SIG-M5 treated with dmso at 0.1 percent for 504 hours (cell line): ENCODE measurements at regions not wholly inside any gene's neighbourhood (a gene's known extent, or its start where the extent isn't known, plus 50 kb on each side); places are given as distances from the start of the nearest gene placed in this dataset.

Source experiments
- DNase-seq: peaks from one replicate; lab custom pipeline; 2025; ENCODE audit not compliant: unreplicated experiment; lab: John Stamatoyannopoulos, UW

GRCh38 chr12:67453191-67453590 is 184.0 kb downstream of the CAND1 start:
- DNase-seq = no peak

GRCh38 chr12:67455236-67455635 is 186.1 kb downstream of the CAND1 start:
- no peak for DNase-seq

- no peak for DNase-seq
Observed at GRCh38 chr12:67456431-67456901, 187.3 kb downstream of the CAND1 start.

DNA sequence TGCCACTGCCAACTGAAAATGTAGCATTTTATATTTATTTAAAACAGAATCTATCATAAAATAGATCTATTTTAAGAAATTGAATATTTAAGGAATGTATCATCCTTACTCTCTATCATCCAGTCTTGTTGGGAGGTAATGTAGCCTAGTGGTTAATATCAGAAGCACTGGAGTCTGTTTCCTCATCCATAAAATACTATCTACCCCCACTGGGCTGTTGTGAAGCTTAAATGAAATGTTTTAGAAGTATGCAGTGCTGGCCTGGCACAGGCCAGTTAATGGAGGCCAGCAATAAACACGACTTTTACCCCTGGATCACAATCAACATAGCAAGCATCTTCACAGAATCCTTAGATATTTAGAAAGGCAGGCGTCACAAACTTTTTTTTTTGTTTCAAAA is 188.0 kb downstream of the CAND1 start:
- DNase-seq = no peak

DNA sequence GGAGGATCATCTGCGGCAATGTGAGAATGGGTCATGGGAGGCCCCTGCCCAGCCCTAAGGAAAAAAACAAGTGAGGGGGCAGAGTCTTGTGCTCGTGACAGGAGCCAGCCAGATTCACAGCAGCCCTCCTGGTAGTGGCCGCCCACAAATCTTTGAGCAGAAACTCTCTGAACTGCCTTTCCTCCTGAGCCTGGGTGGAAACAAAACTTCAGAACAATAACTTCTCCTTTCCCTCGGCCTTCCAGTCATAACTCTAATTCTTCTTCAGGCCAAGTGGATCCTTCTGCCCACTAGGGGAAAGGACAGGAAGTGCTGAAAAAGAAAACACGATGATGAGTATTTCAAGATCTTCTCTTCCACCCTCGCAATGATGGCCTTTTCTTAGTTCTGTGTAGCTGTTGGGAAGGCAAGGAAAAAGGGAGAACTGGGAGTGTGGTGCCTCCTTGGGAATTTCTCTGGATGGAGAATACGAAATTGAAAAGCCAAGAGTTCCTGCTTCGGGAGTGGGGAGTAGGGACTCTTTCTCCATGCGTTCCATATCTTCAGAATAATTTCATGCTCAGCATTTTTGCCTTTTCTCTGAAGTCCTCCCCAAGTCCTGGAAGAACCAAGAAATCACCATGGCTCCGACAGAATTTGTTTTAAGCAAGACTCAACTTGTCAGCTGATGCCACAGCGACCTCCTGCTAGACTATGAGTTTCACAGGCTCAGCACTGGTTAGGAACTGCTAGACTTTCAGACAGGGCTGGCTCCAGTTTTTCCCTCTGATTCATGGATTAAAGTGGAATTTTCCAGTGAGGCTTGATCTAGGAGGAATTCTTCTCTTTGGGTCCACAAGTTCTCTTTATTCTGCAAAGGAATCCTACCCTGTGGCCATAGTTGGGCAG is 188.9 kb downstream of the CAND1 start:
- DNase-seq = peak; percentile 49

DNA sequence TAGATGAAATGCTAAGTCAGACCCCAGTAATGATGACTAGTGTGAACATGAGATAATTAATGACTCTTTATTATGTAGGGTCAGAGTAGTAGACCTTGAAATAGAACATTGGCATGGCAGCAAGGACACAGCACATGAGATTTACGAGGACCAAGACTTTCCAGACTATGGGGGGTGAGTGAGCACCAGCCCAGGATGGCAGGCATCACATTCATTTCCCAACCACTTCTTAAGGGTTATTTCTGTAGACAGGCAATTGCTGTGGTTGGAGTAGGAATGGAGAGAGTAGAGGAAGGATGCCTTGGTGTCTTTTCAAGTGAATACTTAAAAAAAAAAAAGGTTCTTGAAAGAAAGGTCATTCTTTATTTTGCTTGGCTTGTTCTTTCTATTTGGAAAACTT is 189.4 kb upstream of the DYRK2 start:
- DNase-seq = no peak

DNA sequence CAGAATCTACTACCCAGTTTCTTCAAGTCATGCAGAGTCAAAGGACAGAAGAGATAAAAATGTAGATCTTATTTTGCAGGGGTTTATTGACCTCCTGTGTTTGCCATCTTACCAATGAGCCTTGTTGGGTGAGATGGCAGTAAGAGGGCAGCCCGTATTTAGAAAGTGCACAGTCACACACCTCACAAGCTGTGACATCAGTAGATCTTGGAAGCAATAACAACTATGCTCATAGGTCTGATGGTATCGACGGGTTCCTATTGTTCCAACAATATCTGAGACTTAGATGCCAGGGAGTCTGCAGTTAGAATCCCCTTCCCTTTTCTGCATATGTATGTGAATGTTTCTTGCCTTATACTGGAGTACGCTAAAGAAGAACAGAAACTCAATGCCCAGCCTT is 189.0 kb upstream of the DYRK2 start:
- no peak for DNase-seq

DNA sequence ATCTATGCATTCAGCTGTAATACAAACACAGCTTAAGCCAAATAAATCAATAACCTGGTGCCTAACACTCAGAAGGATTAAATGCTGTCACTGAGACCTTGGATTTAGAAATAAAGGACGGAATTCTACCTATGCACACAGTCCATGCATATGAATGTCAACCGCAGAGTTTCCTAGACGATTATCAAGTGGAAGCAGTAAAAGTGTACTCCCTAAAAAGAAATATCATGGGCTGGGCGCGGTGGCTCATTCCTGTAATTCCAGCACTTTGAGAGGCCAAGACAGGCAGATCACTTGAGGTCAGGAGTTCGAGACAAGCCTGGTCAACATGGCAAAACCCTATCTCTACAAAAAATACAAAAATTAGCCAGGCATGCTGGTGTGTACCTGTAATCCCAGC is 188.2 kb upstream of the DYRK2 start:
- DNase-seq = no peak

DNA sequence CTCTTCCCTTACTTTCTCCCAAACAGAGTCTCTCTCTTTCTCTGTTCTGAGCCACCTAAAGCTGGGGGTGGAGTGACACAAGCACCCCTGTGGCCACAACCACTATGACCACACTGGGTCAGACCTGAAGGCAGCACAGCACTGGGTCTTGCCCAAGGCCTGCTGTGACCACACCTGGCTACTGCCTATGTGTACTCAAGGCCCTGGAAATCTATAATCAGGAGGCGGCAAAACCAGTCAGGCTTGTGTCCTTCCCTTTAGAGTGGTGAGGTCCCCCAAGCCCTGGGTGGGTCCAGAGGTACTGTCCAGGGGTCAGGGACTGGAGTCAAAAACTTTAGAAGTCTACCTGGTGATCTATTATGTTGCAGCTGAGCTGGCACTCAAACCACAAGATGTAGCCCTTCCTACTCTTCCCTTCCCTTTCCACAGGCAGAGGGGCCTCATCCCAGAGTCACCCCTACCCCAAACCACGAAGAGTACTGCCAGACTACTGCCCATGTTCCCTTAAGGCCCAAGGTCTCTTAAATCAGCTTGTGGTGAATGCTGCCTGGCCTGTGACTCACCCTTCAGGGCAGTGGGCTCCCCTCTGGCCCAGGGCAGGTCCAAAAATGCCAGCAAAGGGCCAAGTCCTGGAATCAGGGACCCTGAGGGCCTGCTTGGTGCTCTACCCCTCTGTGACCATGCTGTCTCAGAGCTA is 179.8 kb upstream of the DYRK2 start:
- no peak for DNase-seq

GRCh38 chr12:67469666-67470065 is 178.9 kb upstream of the DYRK2 start:
- no peak for DNase-seq

GRCh38 chr12:67471810-67472209 is 176.7 kb upstream of the DYRK2 start:
- DNase-seq = no peak

- DNase-seq = no peak
Observed at GRCh38 chr12:67472539-67472938, 176.0 kb upstream of the DYRK2 start.

DNA sequence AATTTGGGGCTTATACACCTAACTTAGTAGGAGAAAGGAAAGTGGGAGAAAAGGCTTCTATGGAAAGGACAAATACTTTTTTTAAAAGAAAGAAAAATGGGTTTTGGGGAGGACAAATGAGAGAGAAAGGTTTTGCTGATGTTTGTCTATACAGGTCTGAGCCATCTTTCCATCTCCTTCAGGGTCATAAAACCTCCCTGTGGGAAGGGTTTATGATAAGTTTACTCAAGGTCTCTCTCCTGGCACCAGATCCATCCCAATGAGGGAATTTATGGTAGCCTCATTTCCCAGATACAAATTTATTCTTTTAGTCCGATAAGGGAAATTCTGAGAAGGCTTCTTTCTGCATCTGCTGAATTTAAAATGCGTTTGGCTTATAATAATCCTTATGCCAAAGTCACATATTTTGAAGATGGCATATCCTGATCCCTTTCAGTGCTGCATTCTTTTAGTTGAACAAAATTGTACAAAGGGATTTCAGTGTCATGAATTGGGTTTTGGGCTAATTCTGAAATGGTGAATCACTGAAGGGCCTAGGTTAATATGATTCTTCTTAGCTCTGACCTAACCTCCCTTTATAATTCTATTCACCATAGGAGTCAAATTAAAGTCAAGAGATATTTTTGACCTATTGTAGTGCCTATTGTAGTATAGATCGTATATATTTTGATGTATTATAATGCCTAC is 173.5 kb upstream of the DYRK2 start:
- DNase-seq = no peak

DNA sequence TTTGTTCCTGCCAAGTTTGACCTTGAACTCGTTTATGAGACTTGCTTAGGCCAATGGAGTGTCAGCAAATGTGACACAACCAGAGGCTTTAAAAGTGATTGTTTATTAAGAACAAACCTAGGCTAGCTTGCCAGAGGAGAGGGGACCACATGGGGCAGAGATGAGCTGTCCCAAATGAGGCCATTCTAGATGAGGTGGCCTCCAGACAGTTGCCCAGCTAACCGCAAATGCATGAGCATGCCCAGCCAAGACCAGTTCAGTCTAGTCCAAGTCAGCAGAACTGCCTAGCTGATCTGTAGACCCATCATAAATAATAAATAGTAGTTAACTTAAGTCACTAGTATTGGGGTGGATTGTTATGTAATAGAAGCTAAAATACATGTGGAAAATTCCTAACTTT is 172.8 kb upstream of the DYRK2 start:
- no peak for DNase-seq

DNA sequence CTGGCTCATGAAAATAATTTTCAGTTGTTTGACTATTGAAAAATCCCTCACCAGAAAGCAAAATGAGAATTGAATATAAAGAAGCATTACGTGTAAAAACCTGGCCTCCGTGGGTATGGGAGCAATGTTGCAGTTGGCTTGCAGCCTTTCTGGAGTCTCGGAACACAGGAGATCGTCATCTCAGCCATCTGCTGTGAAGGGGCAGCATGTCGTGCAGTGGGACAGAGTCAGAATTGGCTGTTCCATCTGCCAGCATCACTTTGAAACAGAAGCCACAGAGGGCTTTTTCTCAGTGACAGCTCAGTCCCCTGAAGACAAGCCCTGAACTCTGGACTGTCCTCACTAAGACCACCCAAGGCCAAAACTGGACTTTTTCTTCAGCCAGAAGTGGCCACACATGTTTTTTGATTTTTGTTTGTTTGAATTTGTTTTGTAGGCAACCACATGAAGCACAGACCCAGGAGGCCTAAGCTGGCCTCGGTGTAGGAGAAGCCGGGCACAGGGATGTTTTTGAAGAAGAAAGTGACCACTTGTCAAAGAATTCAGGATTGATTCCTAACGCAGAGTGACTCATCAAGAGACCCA is 170.8 kb upstream of the DYRK2 start:
- no peak for DNase-seq

DNA sequence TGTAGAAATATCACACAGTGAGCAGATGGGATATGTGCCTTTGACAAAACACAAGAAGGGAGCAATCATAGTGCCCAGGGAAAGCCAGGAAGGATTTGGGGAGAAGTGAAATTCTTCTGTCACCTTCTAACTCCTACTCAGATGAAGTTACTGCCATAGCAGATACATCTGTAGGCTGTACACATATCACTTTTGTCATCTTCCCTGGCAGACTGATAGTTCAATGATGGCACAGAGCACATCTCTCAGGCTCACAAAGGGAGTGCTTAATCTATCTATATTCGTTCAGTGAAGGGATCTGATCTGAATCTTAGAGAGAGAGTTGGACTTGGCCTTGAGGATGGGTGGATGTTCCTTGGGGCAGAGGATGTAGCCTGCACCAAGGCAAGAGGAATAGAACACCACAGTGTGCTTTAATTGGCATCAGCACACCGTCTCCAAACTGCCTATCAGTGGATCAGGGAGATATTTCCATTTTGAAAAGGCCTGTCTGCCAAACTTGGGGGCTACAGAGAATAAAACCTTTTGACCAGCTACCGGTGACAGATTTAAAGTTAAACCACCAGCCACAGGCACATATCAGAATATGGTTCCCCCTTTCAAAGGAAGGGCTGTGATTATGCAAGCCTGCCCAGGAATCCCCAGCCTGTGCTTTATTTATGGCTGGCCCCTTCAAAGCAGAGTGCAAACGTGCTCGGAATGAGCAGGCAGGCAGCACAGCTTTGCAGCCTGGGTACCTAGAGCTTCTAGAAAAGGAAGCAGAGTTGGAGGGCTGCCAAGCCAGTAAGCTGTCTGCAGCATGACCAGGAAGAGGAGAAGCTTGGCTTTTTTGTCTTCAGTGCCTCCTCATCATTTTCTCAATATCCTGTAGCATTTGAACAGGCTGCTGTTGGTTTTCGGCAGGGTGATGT is 165.5 kb upstream of the DYRK2 start:
- peak; percentile 43 for DNase-seq

DNA sequence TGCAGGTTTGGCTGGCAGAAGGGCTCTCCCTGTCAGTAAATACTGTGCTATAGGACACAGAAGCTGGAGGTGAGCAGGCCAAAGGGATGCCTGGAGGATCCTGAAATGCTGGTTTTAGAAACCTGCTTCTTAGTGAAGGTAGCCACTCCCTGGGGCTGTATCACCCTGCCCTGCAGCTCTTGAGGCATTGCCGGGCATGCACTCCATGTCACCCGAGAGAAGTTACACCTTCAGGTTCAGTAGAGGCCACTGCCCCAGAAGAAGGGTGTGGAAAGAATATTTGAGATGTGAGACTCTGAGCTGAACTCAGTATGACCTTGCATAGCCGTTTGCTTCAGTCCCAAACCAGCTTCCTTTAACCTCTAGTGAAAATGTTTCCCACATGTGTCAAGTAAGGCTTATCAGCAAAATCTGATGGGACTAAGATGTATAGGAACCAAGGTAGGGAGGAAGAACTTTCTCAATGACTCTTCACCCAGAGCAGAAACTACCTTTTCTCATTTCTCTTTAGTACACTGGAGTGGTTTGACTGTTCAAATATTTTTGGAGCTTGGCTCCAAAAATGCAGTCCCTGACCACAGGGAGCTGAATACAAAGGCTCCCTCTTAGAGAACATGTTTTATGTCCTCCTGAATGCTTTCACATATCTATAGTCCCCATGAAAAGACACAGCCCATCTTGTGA is 164.5 kb upstream of the DYRK2 start:
- DNase-seq = peak; percentile 78

- no peak for DNase-seq
Observed at GRCh38 chr12:67484791-67485480, 163.6 kb upstream of the DYRK2 start.

DNA sequence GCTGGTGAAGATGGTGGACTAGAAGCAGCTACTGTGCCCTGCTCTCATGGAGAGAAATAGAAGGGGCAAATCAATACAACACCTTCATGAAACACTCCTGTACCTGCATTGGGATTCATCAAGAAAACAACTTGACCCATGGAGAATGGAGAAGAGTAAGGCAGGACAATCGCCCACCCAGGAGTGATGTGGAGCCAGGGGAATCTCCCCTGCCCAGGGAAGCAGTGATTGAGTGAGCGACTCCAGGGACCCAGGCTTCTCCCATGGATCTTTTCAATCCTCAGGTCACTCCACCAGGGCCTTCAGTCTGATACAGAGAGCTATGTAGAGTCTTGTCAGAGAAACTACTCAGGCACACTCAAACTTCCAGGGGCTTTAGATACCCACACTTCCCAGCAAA is 161.9 kb upstream of the DYRK2 start:
- DNase-seq = no peak
